PC-3 (cell line): ENCODE measurements at regions not wholly inside any gene's neighbourhood (a gene's known extent, or its start where the extent isn't known, plus 50 kb on each side); places are given as distances from the start of the nearest gene placed in this dataset.

Experiments
- ATAC-seq: fragments of 200-7000 bp; cut with Tn5 transposase; 2 replicates; pipeline ENCODE4 v1.9.1; 2020; ENCODE audit warnings: mild to moderate bottlenecking, moderate library complexity
- BruUV-seq: library from RNA; stranded (reverse); fragments of 400-500 nt; replicated peaks from 2 replicates; lab custom pipeline; 2021; lab: Mats Ljungman, UMichigan
- CTCF ChIA-PET: fragments of 300-600 bp; sonication (Branson Sonifier 250); formaldehyde crosslinking; loops from one replicate; lab custom pipeline; 2022; ENCODE audit warnings: antibody characterized with exemption; lab: Charles Lee
- POLR2A ChIA-PET: fragments of 300-600 bp; sonication (Branson Sonifier 250); formaldehyde crosslinking; loops from one replicate; lab custom pipeline; 2022; ENCODE audit warnings: antibody characterized with exemption; ENCODE audit not compliant: unreplicated experiment; lab: Charles Lee
- DNase-seq: peaks from one replicate; pipeline ENCODE4 v3.0.0-alpha.2; 2015
- H2AFZ ChIP-seq: fragments of 300-600 bp; sonication (generic); 2 replicates; pipeline ENCODE4 v1.6.0; 2016; ENCODE audit warnings: antibody characterized with exemption, low read length
- H3F3A ChIP-seq: fragments of 300-600 bp; sonication (generic); one replicate; pipeline ENCODE4 v1.6.0; 2017; ENCODE audit warnings: antibody characterized with exemption, low read length, control low read depth, mild to moderate bottlenecking; ENCODE audit not compliant: unreplicated experiment
- H3K27ac ChIP-seq: fragments of 300-600 bp; sonication (generic); 2 replicates; pipeline ENCODE4 v1.5.1; 2016; ENCODE audit warnings: mild to moderate bottlenecking, low read length
- H3K27me3 ChIP-seq: fragments of 300-600 bp; sonication (generic); 2 replicates; pipeline ENCODE4 v1.6.1; 2016; ENCODE audit warnings: low read length, mixed read lengths
- H3K36me3 ChIP-seq: fragments of 300-600 bp; sonication (generic); 2 replicates; pipeline ENCODE4 v1.6.1; 2016; ENCODE audit warnings: low read depth, mixed run types, low read length, mixed read lengths
- H3K4me1 ChIP-seq: fragments of 300-600 bp; sonication (generic); 2 replicates; pipeline ENCODE4 v1.5.1; 2016; ENCODE audit warnings: low read length; ENCODE audit not compliant: insufficient read depth
- H3K4me2 ChIP-seq: fragments of 300-600 bp; sonication (generic); 2 replicates; pipeline ENCODE4 v1.6.0; 2016; ENCODE audit warnings: low read length
- H3K4me3 ChIP-seq: fragments of 300-600 bp; sonication (generic); 2 replicates; pipeline ENCODE4 v1.5.1; 2016; ENCODE audit warnings: mild to moderate bottlenecking, low read length, mixed read lengths
- H3K79me2 ChIP-seq: fragments of 300-600 bp; sonication (generic); 2 replicates; pipeline ENCODE4 v1.6.1; 2017; ENCODE audit warnings: low read length, mixed read lengths
- H3K9ac ChIP-seq: fragments of 300-600 bp; sonication (generic); 2 replicates; pipeline ENCODE4 v1.6.0; 2016; ENCODE audit warnings: mild to moderate bottlenecking, low read length
- H3K9me2 ChIP-seq: fragments of 300-600 bp; sonication (generic); replicated peaks from 2 replicates; pipeline ENCODE4 v1.6.1; 2016; ENCODE audit warnings: mixed run types, low read length, mixed read lengths
- H3K9me3 ChIP-seq: fragments of 300-600 bp; sonication (generic); 2 replicates; pipeline ENCODE4 v1.6.1; 2016; ENCODE audit warnings: low read length, mixed read lengths
- H4K20me1 ChIP-seq: fragments of 300-600 bp; sonication (generic); 2 replicates; pipeline ENCODE4 v1.6.1; 2016; ENCODE audit warnings: low read length, mixed read lengths
- EZH2 ChIP-seq: fragments of 300-600 bp; sonication (generic); IDR thresholded peaks from one replicate; pipeline ENCODE4 v1.6.1; 2017; ENCODE audit warnings: antibody characterized with exemption, mild to moderate bottlenecking, low read length; ENCODE audit not compliant: unreplicated experiment
- EZH2phosphoT487 ChIP-seq: fragments of 300-600 bp; sonication (generic); IDR thresholded peaks from 2 replicates; pipeline ENCODE4 v1.6.1; 2018; ENCODE audit warnings: mild to moderate bottlenecking, antibody characterized with exemption, low read length, borderline replicate concordance
- intact Hi-C: fragments of 100-400 bp; cut with micrococcal nuclease; formaldehyde crosslinking; loops from 2 replicates; pipeline ENCODE4 v1.9.0; 2023
- TF ChIP-seq, protein P1 (sequence below): fragments of 300-600 bp; sonication (generic); conservative IDR thresholded peaks from 2 replicates; pipeline ENCODE4 v1.5.1; 2017; ENCODE audit warnings: antibody characterized with exemption, low read depth, mild to moderate bottlenecking, low read length

DNA sequence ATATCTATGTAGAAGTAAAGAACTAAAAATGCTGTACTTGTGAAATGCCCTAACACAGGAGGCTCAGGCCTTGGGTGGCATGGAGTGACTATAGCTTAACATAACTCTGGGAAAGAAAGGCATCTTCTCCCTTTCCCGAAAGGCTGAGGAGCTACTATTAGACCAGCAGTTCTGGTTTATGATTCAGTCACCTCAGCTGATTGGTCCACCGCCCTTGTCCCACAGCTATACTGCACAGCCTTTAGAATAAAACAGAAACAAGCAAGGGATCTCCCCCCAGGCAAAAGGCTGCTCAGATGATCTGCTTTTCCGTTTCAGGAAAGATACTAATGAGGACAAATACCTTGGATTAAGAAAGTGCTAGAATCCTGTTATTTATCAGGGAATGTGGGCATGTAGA is 171.3 kb downstream of the SNCA start:
- H3K27ac ChIP-seq: no peak overlapping the region
- H3K9ac ChIP-seq: no peak overlapping the region
- TF ChIP-seq EZH2phosphoT487: no peak
- TF ChIP-seq, protein P1, sequence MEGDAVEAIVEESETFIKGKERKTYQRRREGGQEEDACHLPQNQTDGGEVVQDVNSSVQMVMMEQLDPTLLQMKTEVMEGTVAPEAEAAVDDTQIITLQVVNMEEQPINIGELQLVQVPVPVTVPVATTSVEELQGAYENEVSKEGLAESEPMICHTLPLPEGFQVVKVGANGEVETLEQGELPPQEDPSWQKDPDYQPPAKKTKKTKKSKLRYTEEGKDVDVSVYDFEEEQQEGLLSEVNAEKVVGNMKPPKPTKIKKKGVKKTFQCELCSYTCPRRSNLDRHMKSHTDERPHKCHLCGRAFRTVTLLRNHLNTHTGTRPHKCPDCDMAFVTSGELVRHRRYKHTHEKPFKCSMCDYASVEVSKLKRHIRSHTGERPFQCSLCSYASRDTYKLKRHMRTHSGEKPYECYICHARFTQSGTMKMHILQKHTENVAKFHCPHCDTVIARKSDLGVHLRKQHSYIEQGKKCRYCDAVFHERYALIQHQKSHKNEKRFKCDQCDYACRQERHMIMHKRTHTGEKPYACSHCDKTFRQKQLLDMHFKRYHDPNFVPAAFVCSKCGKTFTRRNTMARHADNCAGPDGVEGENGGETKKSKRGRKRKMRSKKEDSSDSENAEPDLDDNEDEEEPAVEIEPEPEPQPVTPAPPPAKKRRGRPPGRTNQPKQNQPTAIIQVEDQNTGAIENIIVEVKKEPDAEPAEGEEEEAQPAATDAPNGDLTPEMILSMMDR: no peak
- TF ChIP-seq EZH2: no peak
- H2AFZ ChIP-seq: no peak overlapping the region
- no peaks in the 10 kb centered on the region for H3K36me3 ChIP-seq
- no peak for DNase-seq
- no peak overlapping the region for H3K4me3 ChIP-seq
- CTCF ChIA-PET: no interaction called here
- no peaks in the 10 kb centered on the region for H4K20me1 ChIP-seq
- H3K4me2 ChIP-seq: no peak overlapping the region
- peaks cover 14% of the 10 kb centered on the region for H3K27me3 ChIP-seq
- H3K4me1 ChIP-seq: no peaks in the 10 kb centered on the region
- BruUV-seq: no TSS peak
- no peak for ATAC-seq
- no peaks in the 10 kb centered on the region for H3K9me3 ChIP-seq
- H3F3A ChIP-seq: no peaks in the 10 kb centered on the region
- POLR2A ChIA-PET: no interaction called here
- intact Hi-C loops: no loop called here
- no peaks in the 10 kb centered on the region for H3K9me2 ChIP-seq
- no peaks in the 10 kb centered on the region for H3K79me2 ChIP-seq

- TF ChIP-seq EZH2 (no peak), EZH2phosphoT487 (no peak)
- TF ChIP-seq, protein P1: no peak
- Histone ChIP-seq H4K20me1 (no peaks in the 10 kb centered on the region), H3K4me2 (no peak overlapping the region), H3K79me2 (no peaks in the 10 kb centered on the region), H3K4me1 (no peaks in the 10 kb centered on the region), H3F3A (no peaks in the 10 kb centered on the region), H3K27me3 (peaks cover 14% of the 10 kb centered on the region), H3K4me3 (no peak overlapping the region), H3K9me2 (no peaks in the 10 kb centered on the region), H3K9me3 (no peaks in the 10 kb centered on the region), H3K36me3 (no peaks in the 10 kb centered on the region), H3K9ac (no peak overlapping the region), H2AFZ (no peak overlapping the region), H3K27ac (no peak overlapping the region)
- BruUV-seq: no TSS peak
- POLR2A ChIA-PET: no interaction called here
- DNase-seq: no peak
- no peak for ATAC-seq
- intact Hi-C loops: no loop called here
- CTCF ChIA-PET: no interaction called here
Measured at GRCh38 chr4:89664521-89664920, 172.4 kb downstream of the SNCA start.

- Histone ChIP-seq H3K9me2 (no peaks in the 10 kb centered on the region), H2AFZ (no peak overlapping the region), H3K4me2 (no peak overlapping the region), H3F3A (no peaks in the 10 kb centered on the region), H3K27ac (no peak overlapping the region), H3K9me3 (no peaks in the 10 kb centered on the region), H3K9ac (no peak overlapping the region), H4K20me1 (no peaks in the 10 kb centered on the region), H3K4me1 (no peaks in the 10 kb centered on the region), H3K79me2 (no peaks in the 10 kb centered on the region), H3K36me3 (no peaks in the 10 kb centered on the region), H3K4me3 (no peak overlapping the region), H3K27me3 (peaks cover 21% of the 10 kb centered on the region)
- ChIA-PET CTCF (interaction anchor here (0.6 kb wide), 1 partner anchor 225 kb away, joined by 3 read pairs; no protein-coding TSS in a partner anchor), POLR2A (interaction anchor here (0.6 kb wide), 1 partner anchor 250 kb away, joined by 4 read pairs; no protein-coding TSS in a partner anchor)
- ATAC-seq (no peak), DNase-seq (peak; percentile 36)
- intact Hi-C loops: no loop called here
- no TSS peak for BruUV-seq
- TF ChIP-seq, protein P1: no peak
- TF ChIP-seq EZH2phosphoT487: no peak
- TF ChIP-seq EZH2: no peak
Measured at GRCh38 chr4:89661173-89661899, 175.6 kb downstream of the SNCA start.
